HepG2 (cell line): ENCODE measurements at regions not wholly inside any gene's neighbourhood (a gene's known extent, or its start where the extent isn't known, plus 50 kb on each side); places are given as distances from the start of the nearest gene placed in this dataset.

Source experiments
- ATAC-seq: fragments of 200-7000 bp; cut with Tn5 transposase; 3 replicates; pipeline ENCODE4 v1.9.1; 2020; ENCODE audit warnings: mild to moderate bottlenecking, moderate library complexity
- BruUV-seq: library from RNA; stranded (reverse); fragments of 400-500 nt; replicated peaks from 2 replicates; lab custom pipeline; 2021; lab: Mats Ljungman, UMichigan
- CTCF ChIA-PET: fragments of 300-600 bp; formaldehyde crosslinking; extraction: SDS; loops from one replicate; lab custom pipeline; 2021; ENCODE audit warnings: low total read pairs, inconsistent platforms, low intra/inter-chr PET ratio; lab: Yijun Ruan, JAX
- POLR2A ChIA-PET: fragments of 350-600 bp; sonication (Branson Sonifier 250); formaldehyde crosslinking; loops from one replicate; lab custom pipeline; 2020; ENCODE audit warnings: antibody characterized with exemption, inconsistent platforms; lab: Yijun Ruan, JAX
- DNase-seq: peaks from one replicate; pipeline ENCODE4 v3.0.0-alpha.2; 2015; ENCODE audit warnings: low spot score
- FAIRE-seq: peaks from 3 replicates; lab custom pipeline; 2011; peaks lifted over from hg19 to GRCh38; lab: Jason Lieb, UNC
- H2AFZ ChIP-seq: one replicate; pipeline ENCODE4 v1.6.1; 2011; ENCODE audit warnings: low read length, inconsistent platforms
- H3K27ac ChIP-seq: fragments of 300-600 bp; 3 replicates; pipeline ENCODE4 v1.8.0; 2011; ENCODE audit warnings: mixed run types, mild to moderate bottlenecking, mixed read lengths, low read length, inconsistent platforms; ENCODE audit not compliant: insufficient read depth; ENCODE audit errors: extremely low read length
- H3K27me3 ChIP-seq, 2 experiments: fragments of 200-600 bp in 1 of 2; 2 replicates in 1 of 2; 3 replicates in 1 of 2; pipeline versions ENCODE4 v1.6.0 to v1.8.0; 2011; ENCODE audit warnings: low read length in 2 of 2, mild to moderate bottlenecking in 2 of 2, moderate library complexity in 2 of 2, inconsistent platforms in 1 of 2; ENCODE audit not compliant: insufficient read depth in 2 of 2, control insufficient read depth in 1 of 2
- H3K36me3 ChIP-seq, 2 experiments: fragments of 200-600 bp in 1 of 2; replicated peaks in 1 of 2; 2 replicates in 1 of 2; 3 replicates in 1 of 2; pipeline versions ENCODE4 v1.5.1 to v1.8.0; 2011; ENCODE audit warnings: low read length in 2 of 2, inconsistent platforms in 1 of 2; ENCODE audit not compliant: insufficient read depth in 2 of 2, control insufficient read depth in 1 of 2
- H3K4me1 ChIP-seq: 2 replicates; pipeline ENCODE4 v1.5.1; 2012; ENCODE audit warnings: low read length, inconsistent platforms; ENCODE audit not compliant: insufficient read depth
- H3K4me2 ChIP-seq: 2 replicates; pipeline ENCODE4 v1.6.0; 2011; ENCODE audit warnings: low read depth, low read length, inconsistent platforms
- H3K4me3 ChIP-seq, 3 experiments: fragments of 200-600 bp in 1 of 3; sonication (generic), shearing (Covaris generic) in 1 of 3; replicated peaks in 1 of 3; 2 replicates each; pipeline ENCODE4 v1.5.1; 2011 to 2016; ENCODE audit warnings: low read length in 3 of 3, inconsistent platforms in 2 of 3, low read depth in 2 of 3, mild to moderate bottlenecking in 2 of 3, control low read depth in 1 of 3, mixed read lengths in 1 of 3; ENCODE audit not compliant: insufficient read depth in 1 of 3
- H3K79me2 ChIP-seq: one replicate; pipeline ENCODE4 v1.6.1; 2011; ENCODE audit warnings: low read length, inconsistent platforms; ENCODE audit not compliant: insufficient read depth
- H3K9ac ChIP-seq: 2 replicates; pipeline ENCODE4 v1.6.0; 2011; ENCODE audit warnings: mild to moderate bottlenecking, low read depth, low read length, inconsistent platforms; ENCODE audit not compliant: insufficient read depth
- H3K9me3 ChIP-seq: 2 replicates; pipeline ENCODE4 v1.5.1; 2012; ENCODE audit warnings: mild to moderate bottlenecking, low read length
- H4K20me1 ChIP-seq: 2 replicates; pipeline ENCODE4 v1.6.0; 2011; ENCODE audit warnings: inconsistent platforms, mild to moderate bottlenecking, low read length, moderate library complexity; ENCODE audit not compliant: insufficient read depth
- HMGA1 ChIP-seq: sonication (generic); formaldehyde crosslinking; conservative IDR thresholded peaks from 2 replicates; pipeline ENCODE4 v1.4.0; 2020; ENCODE audit warnings: missing genetic modification reagents
- IRX3 ChIP-seq: sonication (generic); formaldehyde crosslinking; IDR thresholded peaks from 2 replicates; pipeline ENCODE4 v1.8.1; 2023; ENCODE audit warnings: mild to moderate bottlenecking, low read depth, missing genetic modification reagents, borderline replicate concordance
- MBNL3 ChIP-seq: fragments of 250-450 bp; sonication (Bioruptor Pico); conservative IDR thresholded peaks from 2 replicates; pipeline ENCODE4 v1.8.0; 2022; ENCODE audit warnings: mild to moderate bottlenecking, inconsistent platforms
- NPAS2 ChIP-seq: sonication (generic); formaldehyde crosslinking; IDR thresholded peaks from 2 replicates; pipeline ENCODE4 v1.8.0; 2022; ENCODE audit warnings: mild to moderate bottlenecking, missing genetic modification reagents, borderline replicate concordance
- PAXIP1 ChIP-seq: sonication (generic); formaldehyde crosslinking; conservative IDR thresholded peaks from 2 replicates; pipeline ENCODE4 v1.4.0; 2020; ENCODE audit warnings: mild to moderate bottlenecking, missing genetic modification reagents, moderate library complexity
- RCOR2 ChIP-seq: IDR thresholded peaks from 2 replicates; pipeline ENCODE4 v1.6.1; 2016; ENCODE audit warnings: missing biosample characterization, missing genetic modification reagents
- SATB2 ChIP-seq: sonication (generic); formaldehyde crosslinking; IDR thresholded peaks from 2 replicates; pipeline ENCODE4 v1.5.0; 2020; ENCODE audit warnings: missing genetic modification reagents
- SRSF1 ChIP-seq: fragments of 200-400 bp; formaldehyde crosslinking; optimal IDR thresholded peaks from 2 replicates; pipeline ENCODE3; 2017; ENCODE audit warnings: mild to moderate bottlenecking, low read depth, low read length, moderate library complexity
- ZBTB1 ChIP-seq: sonication (generic); formaldehyde crosslinking; IDR thresholded peaks from 2 replicates; pipeline ENCODE4 v1.4.0; 2020; ENCODE audit warnings: missing genetic modification reagents, borderline replicate concordance
- ZBTB46 ChIP-seq: sonication (generic); formaldehyde crosslinking; IDR thresholded peaks from 2 replicates; pipeline ENCODE4 v1.4.0; 2020; ENCODE audit warnings: mild to moderate bottlenecking, missing genetic modification reagents, borderline replicate concordance
- ZNF639 ChIP-seq: conservative IDR thresholded peaks from 2 replicates; pipeline ENCODE4 v1.6.1; 2018; ENCODE audit warnings: missing genetic modification reagents
- ZNF841 ChIP-seq: sonication (generic); formaldehyde crosslinking; IDR thresholded peaks from 2 replicates; pipeline ENCODE4 v1.8.1; 2023; ENCODE audit warnings: missing genetic modification reagents, borderline replicate concordance
- WGBS: methylation state at CpG from one replicate; pipeline ENCODE4 v1.1.6; 2017; ENCODE audit warnings: low lambda C conversion rate; 5-methylcytosine and 5-hydroxymethylcytosine counted together
- in situ Hi-C: cut with HindIII; loops from 2 replicates; pipeline ENCODE4 v1.10.0; 2017; ENCODE audit warnings: low pct_unique_long_range_greater_than_20kb; ENCODE audit not compliant: extremely low pct_ligation_motif_present
- intact Hi-C: fragments of 100-400 bp; cut with micrococcal nuclease; formaldehyde crosslinking; loops from one replicate; pipeline ENCODE4 v1.10.0; 2022; ENCODE audit not compliant: unreplicated experiment
- TF ChIP-seq, protein P1 (sequence below): sonication (generic); formaldehyde crosslinking; IDR thresholded peaks from 2 replicates; pipeline ENCODE4 v1.5.0; 2020; ENCODE audit warnings: missing genetic modification reagents

- 0% methylated on average over 5 of the region's 5 CpGs for whole genome bisulfite sequencing
- Histone ChIP-seq H2AFZ (no peak overlapping the region), H3K9me3 (no peaks in the 10 kb centered on the region), H3K79me2 (no peaks in the 10 kb centered on the region), H3K27me3 (peaks cover 0 to 24% of the 10 kb centered on the region in 2 experiments; a peak in 3 of 5 replicates), H4K20me1 (no peaks in the 10 kb centered on the region), H3K4me1 (0 out of 2 replicates have a peak, but pooled peaks cover 10% of the 10 kb centered on the region), H3K36me3 (no peaks in the 10 kb centered on the region), H3K4me2 (no peak overlapping the region), H3K4me3 (no peak overlapping the region), H3K9ac (no peak overlapping the region), H3K27ac (no peak overlapping the region)
- ChIA-PET POLR2A (no interaction called here), CTCF (no interaction called here)
- FAIRE-seq (no peak), ATAC-seq (no peak), DNase-seq (no peak)
- in situ Hi-C loops = no loop called here
- intact Hi-C loops = no loop called here
- BruUV-seq = no TSS peak
- TF ChIP-seq ZBTB1 (CRISPR knock-in tag) (no peak), RCOR2 (CRISPR knock-in tag) (no peak), ZNF841 (CRISPR knock-in tag) (no peak), SRSF1 (no peak), ZNF639 (CRISPR knock-in tag) (no peak), SATB2 (no peak), NPAS2 (CRISPR knock-in tag) (no peak), PAXIP1 (no peak), IRX3 (CRISPR knock-in tag) (no peak), ZBTB46 (CRISPR knock-in tag) (no peak), HMGA1 (CRISPR knock-in tag) (no peak), MBNL3 (CRISPR knock-in tag) (no peak)
- TF ChIP-seq, protein P1, sequence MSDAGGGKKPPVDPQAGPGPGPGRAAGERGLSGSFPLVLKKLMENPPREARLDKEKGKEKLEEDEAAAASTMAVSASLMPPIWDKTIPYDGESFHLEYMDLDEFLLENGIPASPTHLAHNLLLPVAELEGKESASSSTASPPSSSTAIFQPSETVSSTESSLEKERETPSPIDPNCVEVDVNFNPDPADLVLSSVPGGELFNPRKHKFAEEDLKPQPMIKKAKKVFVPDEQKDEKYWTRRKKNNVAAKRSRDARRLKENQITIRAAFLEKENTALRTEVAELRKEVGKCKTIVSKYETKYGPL (CRISPR knock-in tag) = no peak
Observed at GRCh38 chr17:71978435-71978834, 142.4 kb upstream of the SOX9 start.
